Endothelial cell of umbilical vein (primary cell): ENCODE measurements at regions not wholly inside any gene's neighbourhood (a gene's known extent, or its start where the extent isn't known, plus 50 kb on each side); places are given as distances from the start of the nearest gene placed in this dataset.

ENCODE experiments used
- BruUV-seq: library from RNA; stranded (reverse); fragments of 400-500 nt; replicated peaks from 2 replicates; lab custom pipeline; 2021; lab: Mats Ljungman, UMichigan
- CTCF ChIA-PET: fragments of 300-600, 350-600 bp; sonication (Branson Sonifier 250); formaldehyde crosslinking; loops from one replicate; lab custom pipeline; 2021; ENCODE audit warnings: antibody characterized with exemption, inconsistent platforms; lab: Charles Lee
- POLR2A ChIA-PET: fragments of 300-600, 350-600 bp; sonication (Branson Sonifier 250); formaldehyde crosslinking; loops from one replicate; lab custom pipeline; 2021; ENCODE audit warnings: antibody characterized with exemption, inconsistent platforms; lab: Charles Lee
- DNase-seq: peaks from one replicate; pipeline ENCODE4 v3.0.0-alpha.2; 2011; ENCODE audit warnings: low read depth, low spot score
- FAIRE-seq: peaks from 2 replicates; lab custom pipeline; 2011; peaks lifted over from hg19 to GRCh38; lab: Jason Lieb, UNC
- H2AFZ ChIP-seq: 2 replicates; pipeline ENCODE4 v1.6.0; 2012; ENCODE audit warnings: low read depth, low read length, control low read depth, inconsistent platforms
- H3K27ac ChIP-seq: 2 replicates; pipeline ENCODE4 v1.5.1; 2011; ENCODE audit warnings: low read depth, mild to moderate bottlenecking, control low read depth, low read length, moderate library complexity; ENCODE audit not compliant: insufficient read depth
- H3K27me3 ChIP-seq, 2 experiments: 2 replicates each; pipeline versions ENCODE4 v1.6.0 to v1.6.1; 2011; ENCODE audit warnings: low read length in 2 of 2, mixed read lengths in 1 of 2; ENCODE audit not compliant: control insufficient read depth in 2 of 2, insufficient read depth in 2 of 2
- H3K36me3 ChIP-seq, 2 experiments: 2 replicates in 1 of 2; 3 replicates in 1 of 2; pipeline ENCODE4 v1.5.1; 2011; ENCODE audit warnings: low read length in 2 of 2, mild to moderate bottlenecking in 1 of 2, moderate library complexity in 1 of 2; ENCODE audit not compliant: control insufficient read depth in 2 of 2, insufficient read depth in 2 of 2; ENCODE audit errors: extremely low read depth in 1 of 2
- H3K4me1 ChIP-seq: 3 replicates; pipeline ENCODE4 v1.5.1; 2011; ENCODE audit warnings: mild to moderate bottlenecking, low read length; ENCODE audit not compliant: control insufficient read depth, insufficient read depth; ENCODE audit errors: extremely low read depth
- H3K4me2 ChIP-seq: 2 replicates; pipeline ENCODE4 v1.6.1; 2011; ENCODE audit warnings: low read length, control low read depth, mixed read lengths; ENCODE audit not compliant: insufficient read depth
- H3K4me3 ChIP-seq, 3 experiments: fragments of 200-600 bp in 1 of 3; sonication (generic), shearing (Covaris generic) in 1 of 3; replicated peaks in 1 of 3; 2 replicates each; pipeline ENCODE4 v1.5.1; 2011 to 2016; ENCODE audit warnings: control low read depth in 3 of 3, low read length in 3 of 3, mild to moderate bottlenecking in 2 of 3, inconsistent platforms in 1 of 3, low read depth in 1 of 3, moderate library complexity in 1 of 3; ENCODE audit not compliant: insufficient read depth in 1 of 3
- H3K79me2 ChIP-seq: 2 replicates; pipeline ENCODE4 v1.6.0; 2012; ENCODE audit warnings: low read length, inconsistent platforms; ENCODE audit not compliant: control insufficient read depth, insufficient read depth
- H3K9ac ChIP-seq: replicated peaks from 2 replicates; pipeline ENCODE3; 2011; ENCODE audit warnings: low read length, control low read depth; ENCODE audit not compliant: insufficient read depth; ENCODE audit errors: extremely low read depth
- H3K9me1 ChIP-seq: replicated peaks from 3 replicates; pipeline ENCODE4 v1.6.0; 2011; ENCODE audit warnings: mild to moderate bottlenecking, low read length; ENCODE audit not compliant: control insufficient read depth, insufficient read depth; ENCODE audit errors: extremely low read depth
- H3K9me3 ChIP-seq: replicated peaks from 2 replicates; pipeline ENCODE4 v1.5.1; 2012; ENCODE audit warnings: low read length, inconsistent platforms; ENCODE audit not compliant: control insufficient read depth, insufficient read depth
- H4K20me1 ChIP-seq: replicated peaks from 2 replicates; pipeline ENCODE3; 2011; ENCODE audit warnings: mild to moderate bottlenecking, low read length; ENCODE audit not compliant: control insufficient read depth, insufficient read depth; ENCODE audit errors: extremely low read depth
- CTCF ChIP-seq, 2 donors: IDR thresholded peaks; 1 replicate in 1 of 2; 2 replicates in 1 of 2; pipeline ENCODE4 v1.5.1; 2011; ENCODE audit warnings: low read length in 2 of 2, mild to moderate bottlenecking in 2 of 2, moderate library complexity in 2 of 2, control low read depth in 1 of 2, inconsistent platforms in 1 of 2, low read depth in 1 of 2; ENCODE audit not compliant: insufficient read depth in 1 of 2; ENCODE audit errors: extremely low read depth in 1 of 2
- EZH2 ChIP-seq: IDR thresholded peaks from 2 replicates; pipeline ENCODE4 v1.6.1; 2012; ENCODE audit warnings: borderline replicate concordance, low read depth, mild to moderate bottlenecking, moderate library complexity, low read length, inconsistent platforms; ENCODE audit not compliant: severe bottlenecking
- FOS ChIP-seq: IDR thresholded peaks from 2 replicates; pipeline ENCODE4 v1.6.1; 2011; ENCODE audit warnings: mild to moderate bottlenecking, low read length, moderate library complexity, borderline replicate concordance; ENCODE audit not compliant: insufficient read depth
- GATA2 ChIP-seq: IDR thresholded peaks from 2 replicates; pipeline ENCODE4 v1.7.0; 2011; ENCODE audit warnings: low read depth, mild to moderate bottlenecking, moderate library complexity, mixed read lengths, low read length; ENCODE audit not compliant: insufficient read length, insufficient read depth
- JUN ChIP-seq: IDR thresholded peaks from 2 replicates; pipeline ENCODE4 v1.6.1; 2011; ENCODE audit warnings: borderline replicate concordance, low read depth; ENCODE audit not compliant: insufficient read length, insufficient read depth
- MAX ChIP-seq: IDR thresholded peaks from 2 replicates; pipeline ENCODE4 v1.6.1; 2011; ENCODE audit not compliant: insufficient read depth, insufficient read length
- MYC ChIP-seq: IDR thresholded peaks from one replicate; pipeline ENCODE4 v1.6.1; 2011; ENCODE audit warnings: mild to moderate bottlenecking, low read depth, low read length
- POLR2A ChIP-seq: IDR thresholded peaks from 2 replicates; pipeline ENCODE4 v1.6.1; 2012; ENCODE audit warnings: low read depth, mild to moderate bottlenecking, control low read depth, low read length
- POLR2AphosphoS5 ChIP-seq: IDR thresholded peaks from 2 replicates; pipeline ENCODE4 v1.6.1; 2012; ENCODE audit warnings: low read depth, mild to moderate bottlenecking, control low read depth, low read length, moderate library complexity; ENCODE audit not compliant: insufficient read depth
- dilution Hi-C: fragments of 300-500 bp; cut with MboI; formaldehyde crosslinking; loops from one replicate; pipeline ENCODE4 v1.15.0; 2019; ENCODE audit warnings: low sequenced_read_pairs; ENCODE audit not compliant: extremely low pct_ligation_motif_present
- intact Hi-C: fragments of 100-400 bp; cut with micrococcal nuclease; formaldehyde crosslinking; loops from one replicate; pipeline ENCODE4 v1.10.0; 2022

- Histone ChIP-seq H3K4me3 (no peak overlapping the region), H3K79me2 (no peaks in the 10 kb centered on the region), H3K9ac (no peak overlapping the region), H3K4me1 (no peaks in the 10 kb centered on the region), H3K9me1 (no peaks in the 10 kb centered on the region), H3K4me2 (no peak overlapping the region), H3K9me3 (no peaks in the 10 kb centered on the region), H2AFZ (no peak overlapping the region), H3K27me3 (no peaks in the 10 kb centered on the region), H4K20me1 (no peaks in the 10 kb centered on the region), H3K36me3 (no peaks in the 10 kb centered on the region), H3K27ac (no peak overlapping the region)
- FAIRE-seq (no peak), DNase-seq (no peak)
- intact Hi-C loops (no loop called here), dilution Hi-C loops (no loop called here)
- BruUV-seq = no TSS peak
- POLR2A ChIA-PET = no interaction called here
- TF ChIP-seq FOS (no peak), POLR2AphosphoS5 (no peak), MYC (no peak), JUN (no peak), POLR2A (no peak), CTCF (IDR thresholded peaks at IDR 0.05; ENCODE audit: extremely low read depth in 1 of 2, insufficient read depth in 1 of 2, low read depth in 1 of 2, low read length in 2 of 2) (no peak), MAX (no peak), EZH2 (no peak), GATA2 (no peak)
- CTCF ChIA-PET = no interaction called here
Observed at GRCh38 chr1:228975238-228975907, 240.1 kb downstream of the RHOU start.
